Mammary epithelial cell (primary cell): ENCODE measurements at regions not wholly inside any gene's neighbourhood (a gene's known extent, or its start where the extent isn't known, plus 50 kb on each side); places are given as distances from the start of the nearest gene placed in this dataset.

ENCODE experiments used
- CTCF ChIP-seq, 2 donors: IDR thresholded peaks in 1 of 2; conservative IDR thresholded peaks in 1 of 2; 2 replicates each; pipeline ENCODE4 v1.5.1; 2011 to 2012; ENCODE audit warnings: inconsistent platforms in 2 of 2, low read length in 2 of 2, mild to moderate bottlenecking in 2 of 2, control low read depth in 1 of 2, low read depth in 1 of 2; ENCODE audit not compliant: insufficient read depth in 1 of 2; ENCODE audit errors: extremely low read depth in 1 of 2
- EZH2 ChIP-seq: IDR thresholded peaks from 2 replicates; pipeline ENCODE4 v1.6.1; 2012; ENCODE audit warnings: low read length, inconsistent platforms, borderline replicate concordance

DNA sequence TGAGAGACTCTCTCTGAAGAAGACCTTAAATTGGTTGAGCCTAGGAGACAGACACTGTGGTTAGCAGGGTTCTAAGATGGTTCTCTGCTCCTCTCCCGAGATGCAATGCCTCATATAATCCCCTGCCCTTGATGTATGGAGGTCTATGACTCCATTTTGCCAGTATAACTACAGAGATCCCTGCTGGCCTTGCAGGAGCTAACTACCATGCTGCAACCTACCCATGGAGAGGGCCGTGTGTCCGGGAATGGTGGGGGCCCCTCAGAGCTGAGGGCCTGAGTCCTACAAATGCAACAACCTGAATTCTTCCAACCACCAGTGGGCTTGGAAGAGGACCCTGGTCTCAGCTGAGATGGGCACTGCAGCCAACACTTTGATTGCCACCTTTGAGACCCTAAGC, 388.0 kb downstream of the SETD4 start:
- TF ChIP-seq CTCF (conservative IDR thresholded peaks at IDR 0.05 in 1 of 2, IDR thresholded peaks at IDR 0.05 in 1 of 2; ENCODE audit: extremely low read depth in 1 of 2, insufficient read depth in 1 of 2, low read depth in 1 of 2, low read length in 2 of 2) (no peak), EZH2 (no peak)
